HepG2 (cell line): ENCODE measurements at regions not wholly inside any gene's neighbourhood (a gene's known extent, or its start where the extent isn't known, plus 50 kb on each side); places are given as distances from the start of the nearest gene placed in this dataset.
A peak's percentile ranks its signal among the peaks of the same experiment; 100 is the strongest.

Experiments used
- ATAC-seq: fragments of 200-7000 bp; cut with Tn5 transposase; 3 replicates; pipeline ENCODE4 v1.9.1; 2020; ENCODE audit warnings: mild to moderate bottlenecking, moderate library complexity
- BruUV-seq: library from RNA; stranded (reverse); fragments of 400-500 nt; replicated peaks from 2 replicates; lab custom pipeline; 2021; lab: Mats Ljungman, UMichigan
- CTCF ChIA-PET: fragments of 300-600 bp; formaldehyde crosslinking; extraction: SDS; loops from one replicate; lab custom pipeline; 2021; ENCODE audit warnings: low total read pairs, inconsistent platforms, low intra/inter-chr PET ratio; lab: Yijun Ruan, JAX
- POLR2A ChIA-PET: fragments of 350-600 bp; sonication (Branson Sonifier 250); formaldehyde crosslinking; loops from one replicate; lab custom pipeline; 2020; ENCODE audit warnings: antibody characterized with exemption, inconsistent platforms; lab: Yijun Ruan, JAX
- DNase-seq: peaks from one replicate; pipeline ENCODE4 v3.0.0-alpha.2; 2015; ENCODE audit warnings: low spot score
- FAIRE-seq: peaks from 3 replicates; lab custom pipeline; 2011; peaks lifted over from hg19 to GRCh38; lab: Jason Lieb, UNC
- H2AFZ ChIP-seq: one replicate; pipeline ENCODE4 v1.6.1; 2011; ENCODE audit warnings: low read length, inconsistent platforms
- H3K27ac ChIP-seq: fragments of 300-600 bp; 3 replicates; pipeline ENCODE4 v1.8.0; 2011; ENCODE audit warnings: mixed run types, mild to moderate bottlenecking, mixed read lengths, low read length, inconsistent platforms; ENCODE audit not compliant: insufficient read depth; ENCODE audit errors: extremely low read length
- H3K27me3 ChIP-seq, 2 experiments: fragments of 200-600 bp in 1 of 2; 2 replicates in 1 of 2; 3 replicates in 1 of 2; pipeline versions ENCODE4 v1.6.0 to v1.8.0; 2011; ENCODE audit warnings: low read length in 2 of 2, mild to moderate bottlenecking in 2 of 2, moderate library complexity in 2 of 2, inconsistent platforms in 1 of 2; ENCODE audit not compliant: insufficient read depth in 2 of 2, control insufficient read depth in 1 of 2
- H3K36me3 ChIP-seq, 2 experiments: fragments of 200-600 bp in 1 of 2; replicated peaks in 1 of 2; 2 replicates in 1 of 2; 3 replicates in 1 of 2; pipeline versions ENCODE4 v1.5.1 to v1.8.0; 2011; ENCODE audit warnings: low read length in 2 of 2, inconsistent platforms in 1 of 2; ENCODE audit not compliant: insufficient read depth in 2 of 2, control insufficient read depth in 1 of 2
- H3K4me1 ChIP-seq: 2 replicates; pipeline ENCODE4 v1.5.1; 2012; ENCODE audit warnings: low read length, inconsistent platforms; ENCODE audit not compliant: insufficient read depth
- H3K4me2 ChIP-seq: 2 replicates; pipeline ENCODE4 v1.6.0; 2011; ENCODE audit warnings: low read depth, low read length, inconsistent platforms
- H3K4me3 ChIP-seq, 3 experiments: fragments of 200-600 bp in 1 of 3; sonication (generic), shearing (Covaris generic) in 1 of 3; replicated peaks in 1 of 3; 2 replicates each; pipeline ENCODE4 v1.5.1; 2011 to 2016; ENCODE audit warnings: low read length in 3 of 3, inconsistent platforms in 2 of 3, low read depth in 2 of 3, mild to moderate bottlenecking in 2 of 3, control low read depth in 1 of 3, mixed read lengths in 1 of 3; ENCODE audit not compliant: insufficient read depth in 1 of 3
- H3K79me2 ChIP-seq: one replicate; pipeline ENCODE4 v1.6.1; 2011; ENCODE audit warnings: low read length, inconsistent platforms; ENCODE audit not compliant: insufficient read depth
- H3K9ac ChIP-seq: 2 replicates; pipeline ENCODE4 v1.6.0; 2011; ENCODE audit warnings: mild to moderate bottlenecking, low read depth, low read length, inconsistent platforms; ENCODE audit not compliant: insufficient read depth
- H3K9me3 ChIP-seq: 2 replicates; pipeline ENCODE4 v1.5.1; 2012; ENCODE audit warnings: mild to moderate bottlenecking, low read length
- H4K20me1 ChIP-seq: 2 replicates; pipeline ENCODE4 v1.6.0; 2011; ENCODE audit warnings: inconsistent platforms, mild to moderate bottlenecking, low read length, moderate library complexity; ENCODE audit not compliant: insufficient read depth
- ATF7 ChIP-seq, 2 experiments: fragments of 450-650 bp in 1 of 2; sonication (generic) in 1 of 2; formaldehyde crosslinking in 1 of 2; IDR thresholded peaks; 2 replicates each; pipeline versions ENCODE4 v1.4.0 to v1.6.1; 2016 to 2020; ENCODE audit warnings: antibody characterized with exemption in 1 of 2, mild to moderate bottlenecking in 1 of 2, missing genetic modification reagents in 1 of 2
- CREB1 ChIP-seq, 2 experiments: fragments of 450-650 bp in 1 of 2; IDR thresholded peaks; 2 replicates each; pipeline ENCODE4 v1.6.1; 2016 to 2017; ENCODE audit warnings: control low read depth in 1 of 2, mild to moderate bottlenecking in 1 of 2, missing compliant biosample characterization in 1 of 2, missing genetic modification characterization in 1 of 2
- GRHL1 ChIP-seq: sonication (generic); formaldehyde crosslinking; conservative IDR thresholded peaks from 2 replicates; pipeline ENCODE4 v1.8.0; 2022; ENCODE audit warnings: missing genetic modification reagents
- MLXIP ChIP-seq: sonication (generic); formaldehyde crosslinking; IDR thresholded peaks from 2 replicates; pipeline ENCODE4 v1.9.0; 2021; ENCODE audit warnings: missing genetic modification reagents, borderline replicate concordance
- ZNF20 ChIP-seq: sonication (generic); formaldehyde crosslinking; IDR thresholded peaks from 2 replicates; pipeline ENCODE4 v1.4.0; 2020; ENCODE audit warnings: mild to moderate bottlenecking, moderate library complexity, missing genetic modification reagents
- ZNF589 ChIP-seq: sonication (generic); formaldehyde crosslinking; conservative IDR thresholded peaks from 2 replicates; pipeline ENCODE4 v1.8.0; 2022; ENCODE audit warnings: mild to moderate bottlenecking, moderate library complexity, missing genetic modification reagents
- WGBS: methylation state at CpG from one replicate; pipeline ENCODE4 v1.1.6; 2017; ENCODE audit warnings: low lambda C conversion rate; 5-methylcytosine and 5-hydroxymethylcytosine counted together
- in situ Hi-C: cut with HindIII; loops from 2 replicates; pipeline ENCODE4 v1.10.0; 2017; ENCODE audit warnings: low pct_unique_long_range_greater_than_20kb; ENCODE audit not compliant: extremely low pct_ligation_motif_present
- intact Hi-C: fragments of 100-400 bp; cut with micrococcal nuclease; formaldehyde crosslinking; loops from one replicate; pipeline ENCODE4 v1.10.0; 2022; ENCODE audit not compliant: unreplicated experiment

DNA sequence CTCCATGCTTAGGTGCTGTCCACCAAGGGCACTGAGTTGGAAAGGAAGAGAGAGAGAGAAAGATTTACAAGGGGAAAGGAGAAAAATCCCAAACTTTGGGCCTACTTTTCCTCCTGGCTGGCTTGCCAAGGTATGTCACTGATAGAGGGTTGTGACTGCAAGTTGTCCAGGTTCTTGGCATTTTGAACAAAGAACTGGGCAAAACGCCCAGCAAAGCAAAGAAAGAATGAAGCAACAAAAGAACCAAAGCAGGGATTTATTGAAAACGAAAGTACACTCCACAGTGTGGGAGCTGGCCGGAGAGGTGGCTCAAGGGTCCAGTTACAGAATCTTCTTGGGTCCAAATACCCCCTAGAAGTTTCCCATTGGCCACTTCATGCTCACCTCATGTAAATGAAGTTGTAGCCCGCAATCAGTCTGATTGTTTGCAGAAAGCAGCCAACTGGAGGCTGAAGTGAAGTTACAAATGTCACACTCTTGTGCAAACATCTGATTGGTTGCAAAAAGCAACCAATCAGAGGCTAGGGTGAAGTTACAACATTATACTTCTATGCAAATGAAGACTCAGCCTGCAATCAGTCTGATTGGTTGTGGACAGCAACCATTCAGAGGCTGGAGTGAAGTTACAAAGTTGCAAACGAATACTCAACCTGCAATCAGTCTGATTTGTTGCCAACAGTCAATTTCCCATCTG, 263.5 kb downstream of the YTHDC2 start (continued):
- TF ChIP-seq ZNF20 (CRISPR knock-in tag) = peak; percentile 93; the same call in 1 of the 2 replicates

- intact Hi-C loops = no loop called here
- H3K27me3 ChIP-seq = no peaks in the 10 kb centered on the region
- H2AFZ ChIP-seq = no peak overlapping the region
- TF ChIP-seq CREB1 (IDR thresholded peaks at IDR 0.05) (peak; percentile 51), CREB1 (CRISPR knock-in tag; IDR thresholded peaks at IDR 0.05) (no peak), ZNF589 (no peak), GRHL1 (CRISPR knock-in tag) (no peak), MLXIP (CRISPR knock-in tag) (no peak), ATF7 (IDR thresholded peaks at IDR 0.05) (peak; percentile 77), ATF7 (CRISPR knock-in tag; IDR thresholded peaks at IDR 0.05) (no peak)
- TF ChIP-seq, all 625 proteins: peak for 2
- H3K36me3 ChIP-seq = no peaks in the 10 kb centered on the region
- ATAC-seq = no peak
- no TSS peak for BruUV-seq
- H3K4me1 ChIP-seq = no peaks in the 10 kb centered on the region
- no peaks in the 10 kb centered on the region for H3K79me2 ChIP-seq
- ChIA-PET POLR2A (no interaction called here), CTCF (no interaction called here)
- no peak for FAIRE-seq
- H3K4me2 ChIP-seq = no peak overlapping the region
- in situ Hi-C loops = no loop called here
- DNase-seq = no peak
- no peak overlapping the region for H3K9ac ChIP-seq
- no peak overlapping the region for H3K27ac ChIP-seq
- WGBS = 1% methylated on average over 4 of the region's 4 CpGs
- H3K4me3 ChIP-seq = no peak overlapping the region
- no peaks in the 10 kb centered on the region for H3K9me3 ChIP-seq
- H4K20me1 ChIP-seq = no peaks in the 10 kb centered on the region
These were observed 264.7 kb downstream of the YTHDC2 start for GRCh38 chr5:113778147-113778546.
